ENCODE measurements at regions not wholly inside any gene's neighbourhood (a gene's known extent, or its start where the extent isn't known, plus 50 kb on each side); places are given as distances from the start of the nearest gene placed in this dataset.

GRCh38 chr4:19728773-19729172 is 522.9 kb upstream of the SLIT2 start:
- no peaks in the 10 kb centered on the region for H3K27me3 ChIP-seq (replicated peaks; ENCODE audit: control insufficient read depth, insufficient read depth, low read length)
- TF ChIP-seq CTCF (IDR thresholded peaks at IDR 0.05; ENCODE audit: insufficient read depth, low read length, poor library complexity, severe bottlenecking) = no peak
- DNase-seq (ENCODE audit: extremely low read depth, insufficient read length) = no peak
- no peak overlapping the region for H3K4me3 ChIP-seq (replicated peaks; ENCODE audit: low read depth, low read length)
- no peaks in the 10 kb centered on the region for H3K36me3 ChIP-seq (ENCODE audit: control insufficient read depth, insufficient read depth, low read length)

DNA sequence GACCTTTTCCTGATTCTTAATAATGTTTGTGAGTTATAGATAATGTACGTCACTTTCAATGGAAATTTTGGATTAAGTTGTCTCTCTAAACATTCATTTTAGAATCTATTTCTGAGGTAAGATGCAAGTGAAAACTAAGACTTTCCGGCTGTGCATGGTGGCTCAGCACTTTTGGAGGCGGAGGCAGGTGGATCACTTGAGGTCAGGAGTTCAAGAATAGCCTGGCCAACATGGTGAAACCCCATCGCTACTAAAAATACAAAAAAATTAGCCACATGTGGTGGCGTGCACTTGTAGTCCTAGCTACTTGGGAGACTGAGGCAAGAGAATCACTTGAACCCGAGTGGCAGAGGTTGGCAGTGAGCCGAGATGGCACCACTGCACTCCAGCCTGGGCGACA is 524.6 kb upstream of the SLIT2 start:
- H3K36me3 ChIP-seq (ENCODE audit: control insufficient read depth, insufficient read depth, low read length) = no peaks in the 10 kb centered on the region
- H3K4me3 ChIP-seq (replicated peaks; ENCODE audit: low read depth, low read length) = no peak overlapping the region
- H3K27me3 ChIP-seq (replicated peaks; ENCODE audit: control insufficient read depth, insufficient read depth, low read length) = no peaks in the 10 kb centered on the region
- TF ChIP-seq CTCF (IDR thresholded peaks at IDR 0.05; ENCODE audit: insufficient read depth, low read length, poor library complexity, severe bottlenecking) = no peak
- no peak for DNase-seq (ENCODE audit: extremely low read depth, insufficient read length)

GRCh38 chr4:19725130-19725529 is 526.6 kb upstream of the SLIT2 start:
- Histone ChIP-seq H3K4me3 (replicated peaks; ENCODE audit: low read depth, low read length) (no peak overlapping the region), H3K36me3 (ENCODE audit: control insufficient read depth, insufficient read depth, low read length) (no peaks in the 10 kb centered on the region), H3K27me3 (replicated peaks; ENCODE audit: control insufficient read depth, insufficient read depth, low read length) (no peaks in the 10 kb centered on the region)
- DNase-seq (ENCODE audit: extremely low read depth, insufficient read length) = no peak
- no peak for TF ChIP-seq CTCF (IDR thresholded peaks at IDR 0.05; ENCODE audit: insufficient read depth, low read length, poor library complexity, severe bottlenecking)

- Histone ChIP-seq H3K27me3 (replicated peaks; ENCODE audit: control insufficient read depth, insufficient read depth, low read length) (no peaks in the 10 kb centered on the region), H3K4me3 (replicated peaks; ENCODE audit: low read depth, low read length) (no peak overlapping the region), H3K36me3 (ENCODE audit: control insufficient read depth, insufficient read depth, low read length) (no peaks in the 10 kb centered on the region)
- DNase-seq (ENCODE audit: extremely low read depth, insufficient read length) = no peak
- no peak for TF ChIP-seq CTCF (IDR thresholded peaks at IDR 0.05; ENCODE audit: insufficient read depth, low read length, poor library complexity, severe bottlenecking)
Measured at GRCh38 chr4:19722404-19722803, 529.3 kb upstream of the SLIT2 start.

- no peaks in the 10 kb centered on the region for H3K36me3 ChIP-seq (ENCODE audit: control insufficient read depth, insufficient read depth, low read length)
- H3K4me3 ChIP-seq (replicated peaks; ENCODE audit: low read depth, low read length) = no peak overlapping the region
- TF ChIP-seq CTCF (IDR thresholded peaks at IDR 0.05; ENCODE audit: insufficient read depth, low read length, poor library complexity, severe bottlenecking) = no peak
- H3K27me3 ChIP-seq (replicated peaks; ENCODE audit: control insufficient read depth, insufficient read depth, low read length) = no peaks in the 10 kb centered on the region
- DNase-seq (ENCODE audit: extremely low read depth, insufficient read length) = no peak
Measured at GRCh38 chr4:19721587-19721986, 530.1 kb upstream of the SLIT2 start.

- no peak for DNase-seq (ENCODE audit: extremely low read depth, insufficient read length)
- no peak for TF ChIP-seq CTCF (IDR thresholded peaks at IDR 0.05; ENCODE audit: insufficient read depth, low read length, poor library complexity, severe bottlenecking)
- Histone ChIP-seq H3K27me3 (replicated peaks; ENCODE audit: control insufficient read depth, insufficient read depth, low read length) (no peaks in the 10 kb centered on the region), H3K4me3 (replicated peaks; ENCODE audit: low read depth, low read length) (no peak overlapping the region), H3K36me3 (ENCODE audit: control insufficient read depth, insufficient read depth, low read length) (no peaks in the 10 kb centered on the region)
Measured at GRCh38 chr4:19720610-19721009, 531.1 kb upstream of the SLIT2 start.

All from GM06990 (cell line).